ENCODE measurements at regions not wholly inside any gene's neighbourhood (a gene's known extent, or its start where the extent isn't known, plus 50 kb on each side); places are given as distances from the start of the nearest gene placed in this dataset.

DNA sequence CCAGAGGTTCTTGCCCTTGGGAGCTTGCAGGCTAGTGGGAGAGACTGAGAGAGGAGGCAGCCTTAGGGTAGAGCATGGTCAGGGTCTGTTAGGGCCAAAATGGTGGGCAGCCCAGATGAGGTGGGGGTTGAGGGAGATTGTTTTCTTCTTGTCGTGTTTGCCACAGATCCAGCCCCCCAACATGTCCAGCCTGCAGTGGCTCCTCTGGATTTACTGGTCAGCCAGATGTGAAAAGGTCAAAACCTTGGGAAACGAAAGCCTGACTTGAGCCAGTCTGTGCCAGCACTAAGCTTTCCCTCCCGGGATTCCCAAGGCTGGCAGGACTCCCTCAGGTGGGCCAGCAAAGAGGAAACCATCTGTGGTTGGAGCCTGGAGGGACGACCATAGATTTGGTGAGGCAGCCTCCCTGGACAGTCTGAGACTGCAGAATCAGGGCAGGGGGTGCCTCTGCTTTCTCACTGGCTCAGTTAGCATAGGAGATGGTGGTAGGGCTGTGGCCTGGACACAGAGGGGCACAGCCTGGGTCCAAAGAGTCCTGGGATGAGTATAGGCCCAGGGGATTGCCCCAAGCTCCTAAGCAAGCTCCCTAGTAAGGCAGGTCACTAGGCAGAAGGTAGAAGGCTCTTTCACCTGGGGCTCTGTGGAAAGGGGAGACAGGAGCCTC is 51.2 kb upstream of the PRR23C start:
- no peak for TF ChIP-seq TAF1 (IDR thresholded peaks at IDR 0.05; ENCODE audit: borderline replicate concordance, insufficient read depth, low read length)
- TF ChIP-seq, protein P1, sequence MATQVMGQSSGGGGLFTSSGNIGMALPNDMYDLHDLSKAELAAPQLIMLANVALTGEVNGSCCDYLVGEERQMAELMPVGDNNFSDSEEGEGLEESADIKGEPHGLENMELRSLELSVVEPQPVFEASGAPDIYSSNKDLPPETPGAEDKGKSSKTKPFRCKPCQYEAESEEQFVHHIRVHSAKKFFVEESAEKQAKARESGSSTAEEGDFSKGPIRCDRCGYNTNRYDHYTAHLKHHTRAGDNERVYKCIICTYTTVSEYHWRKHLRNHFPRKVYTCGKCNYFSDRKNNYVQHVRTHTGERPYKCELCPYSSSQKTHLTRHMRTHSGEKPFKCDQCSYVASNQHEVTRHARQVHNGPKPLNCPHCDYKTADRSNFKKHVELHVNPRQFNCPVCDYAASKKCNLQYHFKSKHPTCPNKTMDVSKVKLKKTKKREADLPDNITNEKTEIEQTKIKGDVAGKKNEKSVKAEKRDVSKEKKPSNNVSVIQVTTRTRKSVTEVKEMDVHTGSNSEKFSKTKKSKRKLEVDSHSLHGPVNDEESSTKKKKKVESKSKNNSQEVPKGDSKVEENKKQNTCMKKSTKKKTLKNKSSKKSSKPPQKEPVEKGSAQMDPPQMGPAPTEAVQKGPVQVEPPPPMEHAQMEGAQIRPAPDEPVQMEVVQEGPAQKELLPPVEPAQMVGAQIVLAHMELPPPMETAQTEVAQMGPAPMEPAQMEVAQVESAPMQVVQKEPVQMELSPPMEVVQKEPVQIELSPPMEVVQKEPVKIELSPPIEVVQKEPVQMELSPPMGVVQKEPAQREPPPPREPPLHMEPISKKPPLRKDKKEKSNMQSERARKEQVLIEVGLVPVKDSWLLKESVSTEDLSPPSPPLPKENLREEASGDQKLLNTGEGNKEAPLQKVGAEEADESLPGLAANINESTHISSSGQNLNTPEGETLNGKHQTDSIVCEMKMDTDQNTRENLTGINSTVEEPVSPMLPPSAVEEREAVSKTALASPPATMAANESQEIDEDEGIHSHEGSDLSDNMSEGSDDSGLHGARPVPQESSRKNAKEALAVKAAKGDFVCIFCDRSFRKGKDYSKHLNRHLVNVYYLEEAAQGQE (IDR thresholded peaks at IDR 0.05; ENCODE audit: insufficient read depth in 1 of 2, low read depth in 2 of 2, low read length in 2 of 2), result no peak
- TF ChIP-seq SIN3A (IDR thresholded peaks at IDR 0.05; ENCODE audit: borderline replicate concordance, insufficient read depth, low read length), result no peak
- TF ChIP-seq POLR2AphosphoS5 (IDR thresholded peaks at IDR 0.05; ENCODE audit: low read depth, low read length), result no peak
